SU-DHL-6 (cell line): ENCODE measurements at regions not wholly inside any gene's neighbourhood (a gene's known extent, or its start where the extent isn't known, plus 50 kb on each side); places are given as distances from the start of the nearest gene placed in this dataset.

Experiments used
- EZH2phosphoT487 ChIP-seq: fragments of 200-600 bp; sonication (generic), shearing (Covaris generic); conservative IDR thresholded peaks from 2 replicates; pipeline ENCODE4 v1.6.1; 2018; ENCODE audit warnings: mild to moderate bottlenecking, antibody characterized with exemption, low read length, moderate library complexity, mixed read lengths
- TF ChIP-seq, protein P1 (sequence below): fragments of 200-600 bp; sonication (generic); IDR thresholded peaks from one replicate; pipeline ENCODE4 v1.5.1; 2017; ENCODE audit warnings: antibody characterized with exemption, mild to moderate bottlenecking, low read length, moderate library complexity; ENCODE audit not compliant: insufficient read depth, poor library complexity, severe bottlenecking

DNA sequence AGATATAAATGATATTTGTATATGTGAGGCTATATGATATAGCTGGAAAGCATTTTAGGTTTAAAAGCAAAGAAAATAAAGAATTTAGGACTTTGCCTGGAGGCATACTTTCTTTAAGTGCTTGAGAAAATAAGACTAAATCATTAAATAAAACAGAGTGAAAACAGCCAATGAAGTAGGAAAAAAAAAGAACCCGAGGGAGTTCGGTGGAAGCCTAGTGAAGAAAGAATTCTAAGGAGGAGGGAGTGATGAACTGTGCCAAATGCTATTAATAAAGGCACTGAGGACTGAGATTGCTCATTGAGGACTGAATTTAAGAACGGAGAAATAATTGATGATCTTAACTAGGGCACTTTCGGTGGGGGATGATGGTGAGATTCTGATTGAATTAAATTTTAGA, 573.5 kb downstream of the DSC3 start:
- TF ChIP-seq, protein P1, sequence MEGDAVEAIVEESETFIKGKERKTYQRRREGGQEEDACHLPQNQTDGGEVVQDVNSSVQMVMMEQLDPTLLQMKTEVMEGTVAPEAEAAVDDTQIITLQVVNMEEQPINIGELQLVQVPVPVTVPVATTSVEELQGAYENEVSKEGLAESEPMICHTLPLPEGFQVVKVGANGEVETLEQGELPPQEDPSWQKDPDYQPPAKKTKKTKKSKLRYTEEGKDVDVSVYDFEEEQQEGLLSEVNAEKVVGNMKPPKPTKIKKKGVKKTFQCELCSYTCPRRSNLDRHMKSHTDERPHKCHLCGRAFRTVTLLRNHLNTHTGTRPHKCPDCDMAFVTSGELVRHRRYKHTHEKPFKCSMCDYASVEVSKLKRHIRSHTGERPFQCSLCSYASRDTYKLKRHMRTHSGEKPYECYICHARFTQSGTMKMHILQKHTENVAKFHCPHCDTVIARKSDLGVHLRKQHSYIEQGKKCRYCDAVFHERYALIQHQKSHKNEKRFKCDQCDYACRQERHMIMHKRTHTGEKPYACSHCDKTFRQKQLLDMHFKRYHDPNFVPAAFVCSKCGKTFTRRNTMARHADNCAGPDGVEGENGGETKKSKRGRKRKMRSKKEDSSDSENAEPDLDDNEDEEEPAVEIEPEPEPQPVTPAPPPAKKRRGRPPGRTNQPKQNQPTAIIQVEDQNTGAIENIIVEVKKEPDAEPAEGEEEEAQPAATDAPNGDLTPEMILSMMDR = no peak
- no peak for TF ChIP-seq EZH2phosphoT487
